GM12874 (cell line): ENCODE measurements at regions not wholly inside any gene's neighbourhood (a gene's known extent, or its start where the extent isn't known, plus 50 kb on each side); places are given as distances from the start of the nearest gene placed in this dataset.

Experiments used
- CTCF ChIP-seq: IDR thresholded peaks from 2 replicates; pipeline ENCODE4 v1.5.1; 2011; ENCODE audit warnings: low read depth, mild to moderate bottlenecking, control low read depth, low read length, moderate library complexity; ENCODE audit not compliant: insufficient read depth

GRCh38 chr1:185393815-185394214 is 76.8 kb upstream of the IVNS1ABP start:
- TF ChIP-seq CTCF, result no peak

- TF ChIP-seq CTCF, result no peak
Observed at GRCh38 chr1:185393205-185393604, 76.2 kb upstream of the IVNS1ABP start.

- TF ChIP-seq CTCF, result no peak
Observed at GRCh38 chr1:185388815-185389214, 71.8 kb upstream of the IVNS1ABP start.

- TF ChIP-seq CTCF, result no peak
Observed at GRCh38 chr1:185388346-185388745, 71.3 kb upstream of the IVNS1ABP start.

- TF ChIP-seq CTCF, result no peak
Observed at GRCh38 chr1:185385991-185386390, 68.9 kb upstream of the IVNS1ABP start.

GRCh38 chr1:185377831-185378230 is 60.8 kb upstream of the IVNS1ABP start:
- no peak for TF ChIP-seq CTCF

GRCh38 chr1:185376840-185377635 is 60.0 kb upstream of the IVNS1ABP start:
- TF ChIP-seq CTCF, result no peak

GRCh38 chr1:185376288-185376687 is 59.2 kb upstream of the IVNS1ABP start:
- TF ChIP-seq CTCF, result no peak
